HG03442 (cell line): ENCODE measurements at regions not wholly inside any gene's neighbourhood (a gene's known extent, or its start where the extent isn't known, plus 50 kb on each side); places are given as distances from the start of the nearest gene placed in this dataset.
A peak's percentile ranks its signal among the peaks of the same experiment; 100 is the strongest.

ENCODE experiments used
- ATAC-seq: cut with Tn5 transposase; IDR thresholded peaks from one replicate; pipeline ENCODE4 v1.9.1; 2021; ENCODE audit warnings: mild to moderate bottlenecking, moderate library complexity; ENCODE audit not compliant: unreplicated experiment

DNA sequence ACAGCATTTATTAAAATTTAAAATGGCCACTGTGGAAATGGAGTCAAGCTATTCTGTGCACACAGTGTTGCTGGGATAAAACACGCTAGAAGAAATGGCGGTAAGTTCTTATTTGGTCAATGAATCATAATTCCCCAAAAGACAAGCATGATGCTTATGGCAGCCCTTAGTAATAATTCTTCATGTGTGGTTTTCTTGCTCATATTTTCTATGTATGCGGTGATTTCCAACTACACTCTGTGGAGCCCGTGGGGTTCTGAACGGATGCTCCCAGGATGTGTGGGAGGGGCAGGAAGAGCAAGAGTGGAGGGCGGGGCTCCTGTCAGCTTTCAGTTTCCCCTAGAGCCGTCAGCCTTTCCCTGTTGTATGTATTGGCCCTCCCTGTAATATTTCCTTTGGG is 91.7 kb upstream of the RMDN2 start:
- peak; percentile 79 for ATAC-seq

DNA sequence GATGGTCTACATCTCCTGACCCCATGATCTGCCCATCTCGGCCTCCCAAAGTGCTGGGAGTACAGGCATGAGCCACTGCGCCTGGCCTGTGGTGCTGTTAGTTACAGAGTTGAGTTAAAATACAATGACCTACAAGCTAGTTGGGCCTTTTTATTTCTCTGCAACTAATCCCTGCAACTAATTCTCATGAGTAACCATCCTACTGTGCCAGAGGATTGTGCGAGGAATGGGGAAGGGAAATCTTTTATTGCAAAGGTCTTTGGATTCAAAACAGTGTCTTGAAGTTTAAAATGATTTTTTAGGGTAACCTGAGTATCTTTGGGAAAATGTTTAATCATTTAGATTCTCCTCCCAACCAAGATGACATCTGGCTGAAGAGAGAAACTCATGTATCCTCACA is 88.8 kb upstream of the RMDN2 start:
- no peak for ATAC-seq

DNA sequence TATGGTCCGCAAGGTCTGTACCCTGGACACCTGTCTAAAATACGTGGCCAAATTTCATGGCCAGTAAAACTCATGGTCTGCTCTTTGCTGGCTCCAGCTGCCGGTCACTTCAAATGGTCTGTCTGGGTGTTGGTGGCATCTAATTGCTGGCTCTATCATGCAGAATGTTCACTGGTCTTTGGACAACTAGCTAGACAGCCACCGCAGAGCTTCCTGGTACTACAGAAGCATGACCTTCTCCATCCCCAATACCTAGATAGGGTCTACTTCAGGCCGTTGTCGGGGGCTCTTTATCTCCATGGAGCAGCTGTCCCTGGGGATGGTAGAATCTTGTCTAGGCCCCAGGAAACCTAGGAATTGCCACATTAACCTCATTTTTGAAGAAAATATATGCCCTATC is 88.4 kb upstream of the RMDN2 start:
- no peak for ATAC-seq

DNA sequence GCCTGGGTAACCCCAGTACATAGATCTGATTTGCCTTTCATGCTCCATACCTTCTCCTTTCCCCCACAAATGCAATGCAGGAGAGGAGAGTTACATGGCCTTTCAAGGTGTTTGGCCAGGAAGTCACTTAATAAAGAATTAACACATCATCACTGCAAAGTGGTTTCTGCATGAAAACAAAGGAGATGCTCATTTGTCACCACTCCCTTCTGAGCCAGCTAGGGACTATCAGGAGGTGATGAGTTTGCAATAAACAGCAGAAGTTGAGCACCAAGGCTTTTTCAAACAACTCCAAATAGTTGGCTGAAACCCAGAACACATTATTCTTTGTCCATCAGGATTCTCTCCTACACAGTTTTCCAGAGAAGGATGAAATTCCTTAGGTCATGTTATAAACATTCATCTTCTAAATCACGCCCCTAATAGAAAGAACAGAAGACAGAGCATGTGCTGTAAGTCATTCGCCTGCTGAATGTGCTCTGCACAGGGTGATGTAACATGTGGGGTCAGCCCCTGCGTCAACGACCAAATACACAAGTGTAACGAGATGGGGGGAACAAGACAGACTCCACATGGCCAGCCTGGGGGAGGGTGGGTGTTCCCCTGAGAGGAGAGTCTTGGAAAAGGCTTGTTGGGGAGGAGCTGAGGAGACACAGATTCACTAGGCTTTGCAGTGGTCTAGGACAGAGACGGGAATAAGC is 87.3 kb upstream of the RMDN2 start:
- ATAC-seq, result no peak

DNA sequence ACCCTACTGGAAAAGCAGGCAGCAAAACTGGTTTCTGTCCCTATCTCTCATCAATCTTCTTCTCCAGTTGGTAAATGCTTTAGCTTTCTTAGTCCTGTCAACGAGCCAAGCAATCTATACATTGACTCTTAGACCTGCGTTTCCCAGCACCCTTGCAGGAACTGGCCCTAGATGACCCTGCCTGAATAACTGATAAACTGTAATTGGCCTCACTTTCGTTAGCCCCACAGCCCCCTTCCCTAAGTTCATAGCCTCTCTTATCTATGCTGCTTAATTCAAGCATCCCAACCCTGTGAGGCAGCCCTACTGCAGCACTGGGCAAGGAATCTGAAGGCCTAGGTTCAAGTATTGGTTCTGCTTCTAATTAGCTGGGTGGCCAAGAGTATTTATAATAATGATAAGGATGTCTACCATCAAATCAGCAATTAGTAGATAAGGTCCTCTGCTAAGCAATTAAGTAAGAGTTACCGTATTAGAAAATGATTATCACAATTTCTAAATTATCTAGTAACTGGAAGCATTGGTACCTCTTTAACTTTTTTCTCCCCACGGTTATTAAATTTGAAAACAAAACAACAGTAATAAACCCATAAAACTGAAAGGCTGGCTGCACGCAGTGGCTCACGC is 86.4 kb upstream of the RMDN2 start:
- no peak for ATAC-seq

DNA sequence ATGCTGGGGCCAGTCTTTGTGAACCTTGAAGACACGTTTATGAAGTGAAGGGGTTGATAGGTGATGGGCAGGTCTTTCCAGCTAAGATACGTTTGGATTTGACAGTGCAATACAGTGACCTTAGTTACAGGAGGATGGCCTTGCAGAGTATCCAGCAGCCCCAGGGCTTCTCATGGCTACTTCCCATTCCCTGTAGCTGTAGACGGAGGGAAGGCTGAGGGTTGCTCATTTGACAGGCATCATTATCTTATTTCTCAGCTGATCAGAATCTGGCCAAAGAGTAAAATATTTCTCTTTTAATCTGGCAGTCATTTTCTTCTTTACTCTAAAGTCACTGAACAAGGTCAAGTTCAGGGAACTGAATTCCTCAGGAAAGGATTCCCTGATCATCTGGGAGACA is 85.1 kb upstream of the RMDN2 start:
- no peak for ATAC-seq

DNA sequence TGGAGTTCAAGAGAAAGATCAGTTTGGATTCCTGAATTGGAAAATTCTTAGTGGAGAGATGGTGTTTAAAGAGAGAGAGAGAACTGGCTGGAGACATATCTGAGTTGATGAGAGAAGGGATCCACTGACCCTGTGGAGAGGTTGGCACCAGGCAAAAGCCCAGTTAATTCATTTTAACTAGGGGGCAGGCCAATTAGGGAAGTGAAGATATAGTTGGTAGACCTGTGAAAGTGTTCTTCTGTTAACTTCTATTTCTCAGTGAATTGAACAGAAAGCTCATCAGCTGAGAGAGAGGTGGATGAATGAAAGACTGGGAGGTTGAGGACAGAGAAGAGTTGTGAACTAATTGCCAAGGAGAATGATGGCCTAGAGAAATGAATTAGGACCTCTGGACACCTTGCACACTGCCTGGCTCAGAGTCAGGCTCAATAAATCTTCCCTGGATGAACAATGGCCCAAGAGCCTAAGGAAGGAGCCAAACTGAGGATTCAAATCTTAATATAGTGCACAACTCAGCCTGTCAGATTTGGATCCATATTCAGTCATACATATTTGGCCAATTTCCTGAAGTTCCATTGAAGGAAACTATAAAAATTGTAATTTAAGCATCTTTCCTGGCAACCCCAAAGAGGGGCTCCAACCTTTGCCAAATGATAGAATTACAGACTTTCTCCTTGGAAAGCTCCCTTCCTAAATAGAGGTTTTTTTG is 82.2 kb upstream of the RMDN2 start:
- no peak for ATAC-seq

DNA sequence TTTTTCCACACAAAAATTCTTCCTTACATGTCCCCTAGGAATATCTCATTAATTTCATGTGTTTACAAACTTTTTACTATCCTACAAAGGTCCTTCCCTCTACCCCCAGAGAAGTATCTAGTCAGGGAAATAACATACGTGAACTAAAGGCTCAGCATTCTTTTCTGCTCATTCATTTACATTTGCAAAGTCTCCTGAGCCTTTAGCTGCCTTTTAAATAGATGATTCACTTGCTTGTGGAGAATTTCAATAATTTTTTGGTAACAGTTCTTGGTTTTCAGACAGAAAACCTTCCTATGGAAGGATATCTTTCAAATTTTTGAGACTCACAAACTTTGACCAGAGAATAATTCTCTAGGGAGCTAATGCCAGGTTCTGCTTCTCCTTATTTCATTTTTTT is 81.5 kb upstream of the RMDN2 start:
- no peak for ATAC-seq

DNA sequence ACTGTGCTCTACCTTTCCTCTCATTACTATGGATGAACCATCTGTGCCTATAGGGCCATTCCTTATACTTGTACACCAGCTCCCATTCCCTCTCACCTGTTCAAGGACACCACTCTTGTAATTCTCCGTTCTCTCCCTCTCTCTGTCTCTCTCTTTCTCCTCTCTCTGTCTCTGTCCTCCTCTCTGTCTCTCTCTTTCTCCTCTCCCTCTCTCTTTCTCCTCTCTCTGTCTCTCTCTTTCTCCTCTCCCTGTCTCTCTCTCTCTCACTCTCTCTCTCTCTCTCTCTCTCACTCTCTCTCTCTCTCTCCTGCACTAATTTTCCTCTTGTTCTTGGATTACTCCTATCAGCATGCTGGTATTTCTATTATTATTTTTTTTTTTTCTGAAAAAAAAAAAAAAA is 78.9 kb upstream of the RMDN2 start:
- ATAC-seq, result no peak

DNA sequence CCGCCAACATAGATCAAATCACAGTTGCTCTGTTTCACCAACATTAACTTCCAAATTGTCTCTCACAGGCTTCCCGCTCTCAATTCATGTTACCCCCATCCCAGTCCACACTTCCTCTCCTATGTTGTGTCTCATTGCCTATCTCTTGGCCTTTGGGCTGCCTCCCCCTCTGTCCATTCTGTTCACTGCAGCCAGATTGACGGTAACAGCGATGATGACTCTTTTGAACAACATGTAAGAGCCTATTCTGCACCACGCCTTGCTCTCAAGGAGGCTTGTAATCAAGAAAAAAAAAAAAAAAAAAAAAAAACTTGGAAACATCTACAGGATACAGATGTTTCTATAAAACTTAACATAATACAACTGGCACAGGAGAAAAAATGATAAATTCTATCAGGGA is 77.3 kb upstream of the RMDN2 start:
- ATAC-seq, result no peak

DNA sequence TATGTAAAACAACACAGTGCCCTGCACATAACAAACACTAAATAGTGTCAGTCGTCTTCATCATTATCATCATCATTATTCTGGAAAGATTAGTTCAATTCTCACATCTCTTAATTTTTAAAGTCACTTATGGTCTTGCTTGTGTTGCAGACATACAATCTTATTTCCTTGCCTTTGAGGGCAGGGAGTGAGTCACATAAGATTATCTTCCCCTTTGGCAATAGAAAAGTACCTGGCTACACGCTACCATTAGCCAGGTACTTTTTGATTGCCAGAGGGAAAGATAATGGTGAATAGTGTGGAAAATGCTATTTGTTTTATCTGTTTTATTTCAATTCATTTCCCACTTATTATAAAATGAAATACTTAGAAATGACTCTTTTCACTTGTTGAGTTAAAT is 76.6 kb upstream of the RMDN2 start:
- no peak for ATAC-seq

DNA sequence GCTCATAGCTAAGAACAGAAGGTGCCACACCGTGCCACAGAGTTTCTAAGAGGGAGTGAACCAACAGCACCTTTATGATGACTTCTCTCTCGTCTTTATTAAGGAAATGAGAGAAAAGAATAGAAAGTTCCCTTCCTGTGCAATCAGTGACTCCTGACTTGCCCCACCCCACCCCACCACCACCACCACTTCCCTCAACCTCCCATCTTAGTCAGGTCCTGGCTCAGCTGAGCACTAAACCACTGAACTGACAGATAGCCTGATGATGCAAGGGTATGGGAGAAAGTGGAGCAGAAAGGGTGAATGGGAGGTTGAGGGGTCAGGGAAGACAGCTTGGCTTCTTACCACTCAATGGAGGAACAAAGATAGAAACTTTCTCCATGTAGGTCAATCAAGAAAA is 75.2 kb upstream of the RMDN2 start:
- no peak for ATAC-seq

DNA sequence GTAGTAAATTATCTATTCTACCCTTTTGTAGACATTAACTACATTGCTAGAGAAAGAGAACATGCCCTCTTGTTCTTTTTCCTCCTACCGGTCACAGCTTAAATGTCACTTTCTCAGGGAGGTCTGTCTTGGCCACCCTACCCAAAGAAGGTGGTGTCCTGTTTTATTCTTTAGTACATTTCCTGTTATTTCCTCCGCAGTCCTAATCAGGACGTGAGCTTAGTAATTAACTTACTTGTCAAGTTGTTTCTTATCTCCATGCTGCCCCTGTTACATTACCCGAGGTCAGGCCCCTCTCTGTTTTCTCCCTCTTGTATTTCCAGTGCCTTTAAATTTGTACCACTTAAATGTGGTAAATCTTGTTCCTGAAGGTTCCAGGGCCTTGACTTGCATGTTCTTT is 73.7 kb upstream of the RMDN2 start:
- ATAC-seq, result peak; percentile 25

DNA sequence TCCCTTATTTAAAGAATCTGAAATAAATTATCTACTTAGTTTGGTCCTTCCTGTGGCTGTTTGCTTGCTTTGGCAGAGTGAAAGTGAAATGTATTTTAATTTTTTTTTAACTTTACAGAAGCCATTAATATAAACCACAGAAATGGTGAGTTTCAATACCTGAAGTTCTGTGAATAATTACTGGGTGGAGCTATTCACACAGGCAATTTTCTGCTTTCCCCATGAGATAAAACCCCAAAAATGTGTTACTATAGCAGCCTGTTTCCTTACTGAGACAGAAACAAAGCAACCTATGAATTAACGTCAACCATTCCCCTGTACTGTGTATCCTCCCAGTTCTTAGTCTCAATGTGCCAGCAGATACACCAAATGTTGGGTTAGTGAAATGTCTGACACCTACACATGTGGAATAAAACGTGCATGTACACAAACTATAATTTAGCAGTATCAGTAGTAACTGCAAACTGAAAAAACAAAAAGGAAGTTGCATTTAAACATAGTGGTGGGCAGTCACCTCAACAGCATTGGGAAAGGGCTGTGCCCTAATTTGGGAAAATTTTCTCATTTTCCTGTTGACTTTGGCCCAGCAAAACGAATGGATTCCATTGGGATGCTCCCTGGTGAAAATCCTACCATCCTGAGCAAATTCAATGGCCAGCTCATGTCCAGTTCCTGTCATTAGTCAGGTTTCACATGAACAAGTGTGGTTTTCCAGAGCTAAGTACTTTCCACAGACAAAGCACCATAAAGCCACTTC is 73.1 kb upstream of the RMDN2 start:
- peak; percentile 60 for ATAC-seq

DNA sequence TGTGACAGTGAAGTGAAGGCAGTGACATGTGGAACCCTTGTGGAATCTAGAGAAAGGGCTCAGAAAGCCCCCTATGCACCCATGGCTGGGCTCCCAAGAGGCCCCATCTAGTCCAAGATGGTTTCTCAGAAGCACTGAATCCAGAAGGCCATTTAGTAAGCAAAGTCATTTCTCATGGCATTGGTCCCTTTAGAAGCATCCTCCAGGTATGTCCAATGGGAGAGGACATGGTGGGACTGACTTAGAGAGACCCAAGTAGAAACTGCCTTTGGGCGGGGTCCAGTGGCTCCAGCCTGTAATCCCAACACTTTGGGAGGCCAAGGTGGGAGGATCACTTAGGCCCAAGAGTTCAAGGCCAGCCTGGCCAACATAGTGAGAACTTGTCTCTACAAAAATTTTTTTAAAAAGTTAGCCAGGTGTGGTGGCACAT is 72.5 kb upstream of the RMDN2 start:
- ATAC-seq, result no peak

DNA sequence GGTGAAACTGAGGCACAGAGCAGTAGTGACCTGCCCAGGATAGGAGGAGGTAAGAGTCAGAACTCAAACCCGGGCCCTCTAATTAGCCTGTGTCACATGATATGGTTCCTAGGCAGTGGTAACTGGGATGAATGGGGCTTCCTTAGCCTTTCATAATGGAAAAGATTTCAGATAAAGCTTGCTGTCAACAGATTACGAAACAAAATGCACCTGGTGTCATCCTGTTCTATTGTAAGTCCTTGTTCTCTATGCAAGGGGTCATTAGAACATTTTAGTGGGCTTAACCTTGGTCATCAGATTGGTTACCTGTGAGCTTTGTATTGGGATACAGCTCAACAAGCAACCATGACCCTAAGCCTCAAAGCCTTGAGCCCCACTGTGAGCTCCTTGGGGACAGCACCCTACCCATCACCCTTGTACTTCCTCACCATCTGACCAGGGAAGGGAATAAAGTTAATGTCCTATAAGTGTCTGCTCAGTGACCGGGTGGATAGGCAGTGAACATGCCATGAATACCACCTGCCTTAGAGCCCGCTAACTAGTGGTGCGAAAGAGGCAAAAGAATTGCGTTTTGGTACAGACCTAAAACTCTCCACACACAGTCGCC is 70.3 kb upstream of the RMDN2 start:
- no peak for ATAC-seq

DNA sequence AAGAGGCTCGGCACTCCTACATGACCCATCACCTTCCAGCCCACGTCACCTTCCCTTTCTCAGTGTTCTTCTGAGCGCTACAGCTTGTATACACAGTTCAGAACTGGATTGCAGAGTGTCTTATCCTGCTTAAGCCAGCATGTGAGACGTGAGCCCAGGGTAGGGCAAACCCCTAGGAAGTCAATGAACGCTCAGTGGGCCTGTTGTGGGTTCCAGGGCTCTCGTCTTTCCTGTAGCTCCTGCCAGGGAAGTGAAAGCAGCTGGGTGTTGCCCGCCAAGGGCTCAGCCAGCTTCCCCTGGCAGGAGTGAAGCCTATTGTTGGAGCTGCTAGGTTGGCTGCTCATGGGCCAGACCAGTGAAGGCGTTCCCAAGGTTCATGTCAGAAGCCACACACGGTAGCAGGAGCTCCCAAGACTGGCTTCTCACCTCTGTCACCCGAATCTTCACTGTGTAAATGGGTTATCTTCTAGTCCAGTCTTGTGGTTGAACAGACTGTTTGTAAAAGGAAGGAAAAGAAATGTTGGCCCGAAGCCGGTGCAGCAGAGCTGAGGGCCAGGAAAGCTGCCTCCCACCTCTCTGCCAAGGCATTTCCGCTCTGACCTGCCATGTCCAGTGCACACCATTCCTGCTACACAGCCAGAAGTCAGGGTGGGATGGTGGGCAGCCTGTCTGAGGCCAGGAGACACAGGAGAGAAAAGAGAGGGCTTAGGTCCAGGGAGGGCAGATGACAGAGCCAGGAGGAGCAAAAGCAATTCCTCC is 69.6 kb upstream of the RMDN2 start:
- no peak for ATAC-seq

DNA sequence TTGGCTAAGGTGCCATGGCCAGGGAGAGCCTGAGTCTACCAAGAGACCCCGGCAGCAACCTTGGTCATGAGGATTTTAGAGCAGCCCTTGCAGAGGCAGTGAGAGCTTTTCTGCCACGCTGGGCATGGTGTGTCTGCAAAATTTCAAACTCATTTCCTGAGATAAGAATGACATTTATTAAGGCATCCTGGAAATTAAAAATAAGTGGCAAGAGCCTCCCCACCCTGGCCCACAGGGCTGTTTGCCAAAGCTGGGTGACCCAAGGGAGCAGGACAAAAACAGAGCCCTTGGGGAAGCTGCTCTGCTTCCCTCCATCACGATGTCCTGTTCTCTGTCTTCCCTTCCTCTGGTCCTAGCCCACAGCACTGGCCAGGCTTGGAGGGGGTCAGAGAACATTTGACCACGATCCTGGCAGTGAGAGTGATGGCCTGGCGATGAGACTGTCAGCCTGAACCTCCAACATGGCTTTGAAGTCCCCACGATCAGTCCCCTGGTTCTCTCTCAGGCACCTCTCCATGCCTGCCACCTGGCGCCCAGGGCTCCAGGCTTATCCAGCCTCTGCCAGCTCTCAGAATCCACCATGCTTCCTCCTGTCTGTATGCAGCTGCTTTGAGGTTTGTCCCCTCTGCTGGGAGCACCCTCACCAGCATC is 68.9 kb upstream of the RMDN2 start:
- ATAC-seq, result no peak

DNA sequence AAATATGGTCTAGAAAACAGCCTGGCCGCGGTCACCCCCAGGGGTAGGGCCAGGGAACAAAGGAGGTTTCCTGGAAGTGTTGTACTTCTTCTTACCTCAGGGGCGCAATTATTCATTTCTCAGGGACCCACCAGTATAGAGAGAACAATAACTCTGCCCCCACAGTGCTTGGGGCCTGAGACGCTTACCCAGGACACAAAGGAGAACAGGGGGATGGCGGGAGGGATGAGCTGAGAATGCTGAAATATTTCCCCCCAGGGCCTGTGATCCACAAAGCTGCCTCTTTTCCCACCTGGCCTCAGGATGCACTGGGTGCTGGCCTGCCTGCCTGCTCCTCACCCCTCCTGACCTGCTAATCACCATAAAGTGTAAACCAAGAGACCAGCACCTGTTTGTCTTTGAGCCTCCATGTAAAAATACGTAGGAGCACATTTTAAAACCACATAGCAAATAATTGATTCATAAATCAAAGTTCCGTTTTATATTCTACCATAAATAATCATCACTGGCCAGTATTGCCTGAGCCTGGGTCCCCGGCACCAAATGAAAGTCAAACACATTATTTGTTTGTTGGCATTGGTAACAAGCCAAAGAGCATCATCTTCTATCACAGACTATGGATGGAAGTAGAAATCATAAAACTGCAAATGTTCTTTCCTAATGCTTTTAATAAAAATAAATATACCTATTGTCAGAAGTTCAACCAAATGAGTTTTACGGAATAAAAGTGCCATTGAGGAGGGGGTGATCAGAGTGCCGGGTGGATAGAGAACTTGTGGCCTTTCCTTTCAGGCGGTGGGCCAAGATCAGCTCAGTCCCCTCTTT is 67.3 kb upstream of the RMDN2 start:
- ATAC-seq, result no peak
